ENCODE measurements at regions not wholly inside any gene's neighbourhood (a gene's known extent, or its start where the extent isn't known, plus 50 kb on each side); places are given as distances from the start of the nearest gene placed in this dataset.

- Histone ChIP-seq H3K9me3 (ENCODE audit: low read length) (no peaks in the 10 kb centered on the region), H3K9ac (ENCODE audit: low read length) (no peak overlapping the region)
Observed at GRCh38 chr10:128505346-128505745, 379.1 kb upstream of the MKI67 start.

GRCh38 chr10:128506423-128506822 is 380.2 kb upstream of the MKI67 start:
- Histone ChIP-seq H4K20me1 (ENCODE audit: insufficient read depth, low read length) (no peaks in the 10 kb centered on the region), H3K9ac (ENCODE audit: low read length) (no peak overlapping the region), H3K9me2 (ENCODE audit: low read depth, low read length) (no peaks in the 10 kb centered on the region), H3F3A (ENCODE audit: insufficient read depth, low read length) (no peaks in the 10 kb centered on the region), H3K27ac (ENCODE audit: low read depth, low read length, poor library complexity, severe bottlenecking) (no peak overlapping the region), H3K79me2 (ENCODE audit: insufficient read depth, low read length) (no peaks in the 10 kb centered on the region), H3K4me2 (ENCODE audit: low read length) (no peak overlapping the region), H3K27me3 (ENCODE audit: insufficient read depth, low read length) (no peaks in the 10 kb centered on the region), H3K9me3 (ENCODE audit: low read length) (no peaks in the 10 kb centered on the region), H3K36me3 (ENCODE audit: insufficient read depth, low read length) (no peaks in the 10 kb centered on the region), H3K4me3 (ENCODE audit: low read depth, low read length, poor library complexity, severe bottlenecking) (no peak overlapping the region), H3K4me1 (ENCODE audit: insufficient read depth, low read length, severe bottlenecking) (no peaks in the 10 kb centered on the region), H2AFZ (ENCODE audit: low read length) (no peak overlapping the region)
- TF ChIP-seq CTCF (IDR thresholded peaks at IDR 0.05; ENCODE audit: low read length), result no peak
- no peak for TF ChIP-seq EZH2 (IDR thresholded peaks at IDR 0.05; ENCODE audit: borderline replicate concordance, low read length)

More at GRCh38 chr10:128505346-128505745, 379.1 kb upstream of the MKI67 start:
- TF ChIP-seq EZH2 (IDR thresholded peaks at IDR 0.05; ENCODE audit: borderline replicate concordance, low read length) (no peak), CTCF (IDR thresholded peaks at IDR 0.05; ENCODE audit: low read length) (no peak)
- Histone ChIP-seq H3K27me3 (ENCODE audit: insufficient read depth, low read length) (no peaks in the 10 kb centered on the region), H3K27ac (ENCODE audit: low read depth, low read length, poor library complexity, severe bottlenecking) (no peak overlapping the region), H4K20me1 (ENCODE audit: insufficient read depth, low read length) (no peaks in the 10 kb centered on the region), H3F3A (ENCODE audit: insufficient read depth, low read length) (no peaks in the 10 kb centered on the region), H3K79me2 (ENCODE audit: insufficient read depth, low read length) (no peaks in the 10 kb centered on the region), H2AFZ (ENCODE audit: low read length) (no peak overlapping the region), H3K4me2 (ENCODE audit: low read length) (no peak overlapping the region), H3K4me1 (ENCODE audit: insufficient read depth, low read length, severe bottlenecking) (no peaks in the 10 kb centered on the region), H3K4me3 (ENCODE audit: low read depth, low read length, poor library complexity, severe bottlenecking) (no peak overlapping the region), H3K36me3 (ENCODE audit: insufficient read depth, low read length) (no peaks in the 10 kb centered on the region), H3K9me2 (ENCODE audit: low read depth, low read length) (no peaks in the 10 kb centered on the region)

DNA sequence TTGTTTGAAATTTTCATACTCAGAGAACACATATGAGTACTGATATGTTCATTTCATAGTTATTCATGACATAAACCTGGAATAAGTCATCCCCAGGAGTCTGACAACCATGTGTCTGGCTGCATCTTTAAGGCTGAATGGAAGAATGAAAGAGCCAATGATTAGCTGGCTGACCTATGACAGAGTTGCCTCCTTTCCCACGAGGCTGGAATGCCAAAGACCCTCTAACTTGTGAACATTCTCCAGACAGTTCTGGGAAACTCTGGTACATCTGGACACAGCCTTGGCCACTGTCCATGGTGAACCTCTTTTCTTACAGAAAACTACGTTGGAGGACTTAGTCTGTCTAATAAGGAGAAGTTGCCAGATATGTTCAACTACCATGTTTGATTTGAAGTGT is 380.8 kb upstream of the MKI67 start:
- Histone ChIP-seq H2AFZ (ENCODE audit: low read length) (no peak overlapping the region), H3K9me2 (ENCODE audit: low read depth, low read length) (no peaks in the 10 kb centered on the region)

More for the DNA sequence above, 380.8 kb upstream of the MKI67 start:
- TF ChIP-seq CTCF (IDR thresholded peaks at IDR 0.05; ENCODE audit: low read length) (no peak), EZH2 (IDR thresholded peaks at IDR 0.05; ENCODE audit: borderline replicate concordance, low read length) (no peak)
- H4K20me1 ChIP-seq (ENCODE audit: insufficient read depth, low read length), result no peaks in the 10 kb centered on the region
- H3K79me2 ChIP-seq (ENCODE audit: insufficient read depth, low read length), result no peaks in the 10 kb centered on the region
- no peaks in the 10 kb centered on the region for H3K4me1 ChIP-seq (ENCODE audit: insufficient read depth, low read length, severe bottlenecking)
- H3K4me2 ChIP-seq (ENCODE audit: low read length), result no peak overlapping the region
- no peak overlapping the region for H3K27ac ChIP-seq (ENCODE audit: low read depth, low read length, poor library complexity, severe bottlenecking)
- H3K4me3 ChIP-seq (ENCODE audit: low read depth, low read length, poor library complexity, severe bottlenecking), result no peak overlapping the region
- H3K9ac ChIP-seq (ENCODE audit: low read length), result no peak overlapping the region
- H3K9me3 ChIP-seq (ENCODE audit: low read length), result no peaks in the 10 kb centered on the region
- H3K27me3 ChIP-seq (ENCODE audit: insufficient read depth, low read length), result no peaks in the 10 kb centered on the region
- H3K36me3 ChIP-seq (ENCODE audit: insufficient read depth, low read length), result no peaks in the 10 kb centered on the region
- H3F3A ChIP-seq (ENCODE audit: insufficient read depth, low read length), result no peaks in the 10 kb centered on the region
